Mucosa of rectum (tissue), 2 donors: ENCODE measurements at regions not wholly inside any gene's neighbourhood (a gene's known extent, or its start where the extent isn't known, plus 50 kb on each side); places are given as distances from the start of the nearest gene placed in this dataset.

Experiments used
- H3K27ac ChIP-seq, 2 donors: one replicate each; pipeline ENCODE4 v1.7.0; 2013; ENCODE audit warnings: inconsistent platforms in 2 of 2, low read depth in 2 of 2, low read length in 2 of 2
- H3K27me3 ChIP-seq, 2 donors: one replicate each; pipeline ENCODE4 v1.7.0; 2013; ENCODE audit warnings: low read length in 2 of 2; ENCODE audit not compliant: control insufficient read depth in 2 of 2, insufficient read depth in 2 of 2
- H3K36me3 ChIP-seq, 2 donors: one replicate each; pipeline ENCODE4 v1.7.0; 2013; ENCODE audit warnings: low read length in 2 of 2; ENCODE audit not compliant: control insufficient read depth in 2 of 2, insufficient read depth in 2 of 2
- H3K4me1 ChIP-seq, 2 donors: one replicate each; pipeline ENCODE4 v1.7.0; 2013; ENCODE audit warnings: low read length in 2 of 2, mild to moderate bottlenecking in 1 of 2; ENCODE audit not compliant: control insufficient read depth in 2 of 2, insufficient read depth in 2 of 2
- H3K4me3 ChIP-seq, 2 donors: one replicate each; pipeline ENCODE4 v1.7.0; 2013; ENCODE audit warnings: low read length in 2 of 2
- H3K9ac ChIP-seq, 2 donors: one replicate each; pipeline ENCODE4 v1.7.0; 2013; ENCODE audit warnings: low read length in 2 of 2, low read depth in 1 of 2, mild to moderate bottlenecking in 1 of 2
- H3K9me3 ChIP-seq, 2 donors: one replicate each; pipeline ENCODE4 v1.7.0; 2013; ENCODE audit warnings: low read length in 2 of 2; ENCODE audit not compliant: control insufficient read depth in 2 of 2
- donor health status: healthy.
- donor health status: Normal muscosa, but diverticular disease.

DNA sequence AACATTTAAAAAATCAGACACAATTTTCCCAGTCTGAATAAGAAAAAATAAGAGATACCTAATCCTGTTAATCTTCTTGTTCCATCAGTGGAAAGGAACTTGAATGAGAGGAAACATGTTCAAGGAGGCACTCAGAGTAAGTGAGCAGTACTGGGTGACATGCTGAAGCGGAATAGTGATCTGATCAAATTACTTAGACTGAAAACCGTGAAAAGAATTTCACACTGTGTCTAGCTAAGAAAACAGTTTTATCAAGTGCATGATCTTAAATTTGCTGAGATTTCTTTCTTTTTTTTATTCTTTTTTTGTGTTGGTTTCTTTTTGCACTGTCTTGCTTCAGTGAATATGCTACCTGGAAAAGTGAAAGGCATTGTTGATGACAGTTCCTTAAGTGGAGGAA is 249.5 kb upstream of the SLC10A2 start:
- H3K4me3 ChIP-seq: no peak overlapping the region
- H3K36me3 ChIP-seq: no peaks in the 10 kb centered on the region
- no peak overlapping the region for H3K9ac ChIP-seq
- no peak overlapping the region for H3K27ac ChIP-seq
- H3K27me3 ChIP-seq: no peaks in the 10 kb centered on the region
- H3K9me3 ChIP-seq: no peaks in the 10 kb centered on the region
- no peaks in the 10 kb centered on the region for H3K4me1 ChIP-seq

DNA sequence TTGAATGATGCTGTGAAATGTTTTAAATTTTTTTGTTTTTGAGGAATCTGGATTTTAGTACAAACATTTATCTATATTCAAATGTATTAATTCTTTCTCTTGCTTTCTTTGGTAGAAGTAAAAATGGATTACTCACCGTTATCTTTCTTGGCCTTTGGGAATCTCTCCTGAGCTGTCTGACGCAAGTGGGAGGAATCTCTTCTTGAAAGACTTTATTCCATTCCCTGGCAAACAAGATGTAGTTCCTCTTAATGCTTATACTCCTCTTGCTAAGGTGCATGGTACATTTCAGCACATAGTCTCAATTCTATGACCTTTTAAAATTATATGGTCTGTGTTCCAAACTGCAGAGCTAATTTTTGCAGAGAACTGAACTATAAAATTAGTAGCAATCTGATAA is 246.2 kb upstream of the SLC10A2 start:
- Histone ChIP-seq H3K27me3 (no peaks in the 10 kb centered on the region), H3K9ac (no peak overlapping the region), H3K27ac (no peak overlapping the region), H3K4me1 (no peaks in the 10 kb centered on the region), H3K4me3 (no peak overlapping the region), H3K36me3 (no peaks in the 10 kb centered on the region), H3K9me3 (no peaks in the 10 kb centered on the region)

DNA sequence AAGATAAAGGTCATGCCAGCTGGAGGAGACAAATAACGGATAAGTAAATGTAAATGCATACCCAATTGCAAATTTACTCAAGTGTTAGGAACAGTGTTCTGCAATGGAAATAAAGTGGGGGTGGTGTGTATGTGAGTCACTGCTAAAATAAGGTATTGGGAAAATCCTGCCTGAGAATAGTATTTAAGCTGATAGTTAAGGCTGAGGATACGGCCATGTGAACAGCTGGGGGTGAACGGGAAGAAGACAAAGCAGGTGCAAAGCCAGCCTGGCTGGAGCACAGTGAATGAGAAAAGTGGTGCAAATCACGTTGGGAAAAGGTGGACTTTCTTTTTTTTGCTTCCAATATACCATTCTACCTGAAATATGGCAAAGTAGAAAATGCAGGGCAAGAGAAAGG is 242.4 kb upstream of the SLC10A2 start:
- no peak overlapping the region for H3K27ac ChIP-seq
- H3K36me3 ChIP-seq: no peaks in the 10 kb centered on the region
- no peaks in the 10 kb centered on the region for H3K4me1 ChIP-seq
- no peak overlapping the region for H3K4me3 ChIP-seq
- no peaks in the 10 kb centered on the region for H3K9me3 ChIP-seq
- H3K9ac ChIP-seq: no peak overlapping the region
- H3K27me3 ChIP-seq: no peaks in the 10 kb centered on the region

DNA sequence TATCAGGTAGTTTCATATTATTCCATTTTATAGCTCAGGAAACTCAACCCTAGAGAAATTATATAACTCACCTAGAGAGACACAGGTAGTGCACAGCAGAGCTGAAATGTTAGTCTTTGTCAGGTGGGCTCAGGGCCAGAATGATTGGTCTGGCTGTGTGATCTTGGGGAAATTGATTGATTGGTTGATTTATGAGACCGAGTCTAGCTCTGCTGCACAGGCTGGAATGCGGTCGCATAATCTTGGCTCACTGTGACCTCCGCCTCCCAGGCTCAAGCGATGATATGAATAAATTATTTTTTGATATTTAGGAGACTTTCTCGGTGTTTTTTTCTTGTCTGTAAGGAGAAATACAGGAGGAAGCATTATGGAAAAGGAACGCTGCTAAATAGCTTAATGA is 239.9 kb upstream of the SLC10A2 start:
- H3K4me3 ChIP-seq: no peak overlapping the region
- no peaks in the 10 kb centered on the region for H3K9me3 ChIP-seq
- no peaks in the 10 kb centered on the region for H3K27me3 ChIP-seq

DNA sequence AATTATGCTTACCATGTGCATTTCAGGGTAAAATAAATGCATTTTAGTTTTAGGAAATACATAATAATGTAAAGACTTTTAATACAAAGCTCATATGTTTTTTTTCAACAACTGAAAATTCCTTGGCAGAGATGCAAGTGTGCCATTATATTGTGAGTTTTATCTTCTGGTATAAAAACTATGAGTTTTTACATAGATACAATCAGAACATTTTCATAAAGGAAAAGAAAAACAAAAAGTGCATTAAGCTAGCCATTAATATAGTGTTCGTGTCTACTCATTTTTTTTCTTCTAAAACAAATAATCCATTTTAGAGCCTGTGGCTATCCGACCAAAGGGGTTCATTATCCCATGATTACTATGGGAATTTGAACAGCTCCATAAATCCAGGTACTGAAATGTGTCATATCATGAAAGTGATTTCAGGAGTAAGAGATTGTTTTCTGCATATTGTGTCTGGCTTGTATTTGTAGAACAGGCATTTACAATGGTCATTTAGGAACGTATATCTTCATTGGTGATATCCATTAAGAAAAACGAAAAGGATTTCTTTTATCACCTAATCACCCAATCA is 236.9 kb upstream of the SLC10A2 start:
- Histone ChIP-seq H3K4me3 (no peak overlapping the region), H3K9me3 (no peaks in the 10 kb centered on the region), H3K9ac (no peak overlapping the region), H3K27ac (no peak overlapping the region), H3K27me3 (no peaks in the 10 kb centered on the region), H3K4me1 (no peaks in the 10 kb centered on the region), H3K36me3 (no peaks in the 10 kb centered on the region)

More for the DNA sequence above, 239.9 kb upstream of the SLC10A2 start:
- no peaks in the 10 kb centered on the region for H3K4me1 ChIP-seq
- H3K27ac ChIP-seq: no peak overlapping the region
- H3K9ac ChIP-seq: no peak overlapping the region
- H3K36me3 ChIP-seq: no peaks in the 10 kb centered on the region

DNA sequence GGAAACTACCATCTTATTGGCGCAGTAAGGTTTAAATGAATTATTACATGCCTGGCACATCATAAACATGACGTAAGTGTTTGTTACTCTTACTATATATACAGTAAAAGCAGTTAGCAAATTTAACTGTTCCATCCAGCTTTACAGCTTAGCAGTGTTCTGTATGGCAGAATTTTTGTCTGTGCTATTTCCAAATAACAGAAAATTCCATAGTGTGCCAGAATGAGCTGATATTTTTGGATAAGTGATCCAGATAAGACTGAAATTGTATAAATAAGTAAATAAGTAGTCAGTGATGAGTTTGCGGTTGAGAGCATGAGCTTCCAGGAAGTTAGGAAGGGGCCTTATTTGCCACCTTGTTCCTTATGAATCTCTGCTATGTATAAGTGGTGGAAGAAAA is 236.5 kb upstream of the SLC10A2 start:
- Histone ChIP-seq H3K4me1 (no peaks in the 10 kb centered on the region), H3K27me3 (no peaks in the 10 kb centered on the region), H3K9ac (no peak overlapping the region), H3K36me3 (no peaks in the 10 kb centered on the region), H3K4me3 (no peak overlapping the region), H3K27ac (no peak overlapping the region), H3K9me3 (no peaks in the 10 kb centered on the region)

DNA sequence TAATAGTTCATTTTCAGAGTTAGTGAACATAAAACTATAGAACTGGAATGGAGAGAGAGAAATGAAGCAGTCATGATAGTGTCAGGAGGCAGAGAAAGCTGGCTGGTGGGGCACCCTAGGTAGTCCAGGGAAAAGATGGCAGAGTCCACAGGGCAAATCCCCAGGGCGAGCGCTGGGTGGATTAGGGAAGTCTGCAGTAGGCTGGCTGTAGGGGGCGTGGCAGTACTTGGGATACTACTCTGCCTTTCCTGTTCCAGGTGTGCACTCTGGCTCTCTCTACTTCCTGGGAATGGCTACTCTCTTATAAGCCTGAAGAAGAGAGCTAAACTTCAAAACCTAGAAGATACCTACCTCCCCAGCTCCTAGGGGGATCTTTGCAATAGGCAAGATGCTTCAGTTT is 232.9 kb upstream of the SLC10A2 start:
- H3K4me1 ChIP-seq: no peaks in the 10 kb centered on the region

DNA sequence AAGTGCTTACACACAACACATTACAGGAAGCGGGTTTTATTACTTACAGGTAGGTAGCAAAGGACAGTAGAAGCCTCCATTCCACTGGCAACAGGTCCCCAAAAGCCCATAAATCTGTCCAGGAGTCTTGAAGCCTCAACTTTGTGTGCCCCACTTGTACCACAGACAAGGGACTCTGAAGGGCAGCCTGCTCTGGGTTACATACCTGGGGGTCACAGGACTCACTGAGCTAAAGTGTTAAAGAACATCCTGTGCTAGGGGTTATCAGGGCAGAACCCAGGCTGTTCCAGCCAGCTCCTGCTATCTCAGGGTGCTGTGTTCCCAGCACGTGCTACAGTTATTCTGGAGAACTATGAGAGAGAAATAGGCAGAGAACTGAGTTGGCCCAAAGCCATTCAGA is 230.9 kb upstream of the SLC10A2 start:
- Histone ChIP-seq H3K9me3 (no peaks in the 10 kb centered on the region), H3K4me1 (no peaks in the 10 kb centered on the region), H3K9ac (no peak overlapping the region), H3K4me3 (no peak overlapping the region), H3K36me3 (no peaks in the 10 kb centered on the region), H3K27me3 (no peaks in the 10 kb centered on the region), H3K27ac (no peak overlapping the region)

More for the DNA sequence above, 232.9 kb upstream of the SLC10A2 start:
- Histone ChIP-seq H3K9me3 (no peaks in the 10 kb centered on the region), H3K36me3 (no peaks in the 10 kb centered on the region), H3K4me3 (no peak overlapping the region), H3K27me3 (no peaks in the 10 kb centered on the region), H3K27ac (no peak overlapping the region), H3K9ac (no peak overlapping the region)

DNA sequence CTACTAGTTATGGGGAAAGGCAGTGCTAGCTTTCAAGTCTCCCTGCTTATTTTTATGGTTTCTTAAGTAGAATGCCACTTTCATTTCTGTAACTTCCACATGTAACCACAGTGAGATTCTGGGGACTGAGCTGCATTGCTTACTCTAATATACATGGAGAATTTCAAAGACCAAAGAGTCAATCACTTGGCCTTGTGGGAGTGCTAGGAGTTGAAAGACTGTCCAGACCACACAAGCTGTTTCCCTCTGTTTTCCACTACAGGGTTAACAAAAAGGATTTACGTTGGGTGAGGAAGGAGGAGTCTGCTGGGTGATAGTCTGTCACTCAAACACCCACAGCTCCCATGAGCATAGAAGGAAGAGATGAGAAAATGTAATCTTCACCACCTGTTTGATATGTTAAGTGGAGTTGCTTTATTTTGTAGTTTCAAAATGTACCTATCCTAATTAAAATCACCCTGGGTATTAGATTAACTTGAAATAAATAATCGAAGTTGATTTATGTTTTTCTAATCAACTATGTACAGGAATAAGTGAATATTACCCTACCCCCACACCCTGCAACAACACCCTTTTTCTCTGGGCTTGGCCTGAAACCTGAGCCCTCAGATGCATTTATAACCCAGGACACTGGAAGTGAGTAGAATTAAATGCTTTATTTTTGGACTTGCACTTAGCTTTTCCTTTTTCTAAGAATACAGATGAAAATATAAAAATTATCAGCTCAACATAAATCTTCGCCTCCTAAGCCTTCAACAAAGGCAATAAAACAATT is 225.8 kb upstream of the SLC10A2 start:
- H3K27ac ChIP-seq: no peak overlapping the region
- no peaks in the 10 kb centered on the region for H3K36me3 ChIP-seq
- no peaks in the 10 kb centered on the region for H3K27me3 ChIP-seq
- no peaks in the 10 kb centered on the region for H3K4me1 ChIP-seq
- no peaks in the 10 kb centered on the region for H3K9me3 ChIP-seq
- no peak overlapping the region for H3K4me3 ChIP-seq
- no peak overlapping the region for H3K9ac ChIP-seq

DNA sequence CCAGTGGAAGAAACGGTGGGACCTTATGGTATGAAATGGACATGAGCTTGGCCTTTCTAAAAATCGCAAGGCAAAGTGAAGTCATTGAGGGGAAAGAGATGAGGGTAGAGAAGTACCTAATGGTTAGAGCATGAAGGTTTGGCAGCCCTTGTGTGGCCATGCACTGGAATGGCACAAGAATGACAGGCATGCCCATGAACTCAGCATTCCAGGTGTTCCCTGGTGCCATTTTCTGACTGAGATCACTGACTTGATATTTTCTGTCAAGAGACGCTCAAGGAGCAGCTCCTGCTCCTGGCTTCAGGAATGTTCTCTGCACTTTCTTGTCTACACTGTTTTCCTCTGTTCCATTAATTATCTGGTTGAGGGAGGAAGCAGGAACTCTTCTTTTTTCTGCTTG is 225.0 kb upstream of the SLC10A2 start:
- Histone ChIP-seq H3K9ac (no peak overlapping the region), H3K27me3 (no peaks in the 10 kb centered on the region), H3K27ac (no peak overlapping the region), H3K9me3 (no peaks in the 10 kb centered on the region), H3K4me3 (no peak overlapping the region), H3K4me1 (no peaks in the 10 kb centered on the region), H3K36me3 (no peaks in the 10 kb centered on the region)
